HepG2 (cell line): ENCODE measurements at regions not wholly inside any gene's neighbourhood (a gene's known extent, or its start where the extent isn't known, plus 50 kb on each side); places are given as distances from the start of the nearest gene placed in this dataset.

Experiments used
- ATAC-seq: fragments of 200-7000 bp; cut with Tn5 transposase; 3 replicates; pipeline ENCODE4 v1.9.1; 2020; ENCODE audit warnings: mild to moderate bottlenecking, moderate library complexity
- BruUV-seq: library from RNA; stranded (reverse); fragments of 400-500 nt; replicated peaks from 2 replicates; lab custom pipeline; 2021; lab: Mats Ljungman, UMichigan
- CTCF ChIA-PET: fragments of 300-600 bp; formaldehyde crosslinking; extraction: SDS; loops from one replicate; lab custom pipeline; 2021; ENCODE audit warnings: low total read pairs, inconsistent platforms, low intra/inter-chr PET ratio; lab: Yijun Ruan, JAX
- POLR2A ChIA-PET: fragments of 350-600 bp; sonication (Branson Sonifier 250); formaldehyde crosslinking; loops from one replicate; lab custom pipeline; 2020; ENCODE audit warnings: antibody characterized with exemption, inconsistent platforms; lab: Yijun Ruan, JAX
- DNase-seq: peaks from one replicate; pipeline ENCODE4 v3.0.0-alpha.2; 2015; ENCODE audit warnings: low spot score
- FAIRE-seq: peaks from 3 replicates; lab custom pipeline; 2011; peaks lifted over from hg19 to GRCh38; lab: Jason Lieb, UNC
- H2AFZ ChIP-seq: one replicate; pipeline ENCODE4 v1.6.1; 2011; ENCODE audit warnings: low read length, inconsistent platforms
- H3K27ac ChIP-seq: fragments of 300-600 bp; 3 replicates; pipeline ENCODE4 v1.8.0; 2011; ENCODE audit warnings: mixed run types, mild to moderate bottlenecking, mixed read lengths, low read length, inconsistent platforms; ENCODE audit not compliant: insufficient read depth; ENCODE audit errors: extremely low read length
- H3K27me3 ChIP-seq, 2 experiments: fragments of 200-600 bp in 1 of 2; 2 replicates in 1 of 2; 3 replicates in 1 of 2; pipeline versions ENCODE4 v1.6.0 to v1.8.0; 2011; ENCODE audit warnings: low read length in 2 of 2, mild to moderate bottlenecking in 2 of 2, moderate library complexity in 2 of 2, inconsistent platforms in 1 of 2; ENCODE audit not compliant: insufficient read depth in 2 of 2, control insufficient read depth in 1 of 2
- H3K36me3 ChIP-seq, 2 experiments: fragments of 200-600 bp in 1 of 2; replicated peaks in 1 of 2; 2 replicates in 1 of 2; 3 replicates in 1 of 2; pipeline versions ENCODE4 v1.5.1 to v1.8.0; 2011; ENCODE audit warnings: low read length in 2 of 2, inconsistent platforms in 1 of 2; ENCODE audit not compliant: insufficient read depth in 2 of 2, control insufficient read depth in 1 of 2
- H3K4me1 ChIP-seq: 2 replicates; pipeline ENCODE4 v1.5.1; 2012; ENCODE audit warnings: low read length, inconsistent platforms; ENCODE audit not compliant: insufficient read depth
- H3K4me2 ChIP-seq: 2 replicates; pipeline ENCODE4 v1.6.0; 2011; ENCODE audit warnings: low read depth, low read length, inconsistent platforms
- H3K4me3 ChIP-seq, 3 experiments: fragments of 200-600 bp in 1 of 3; sonication (generic), shearing (Covaris generic) in 1 of 3; replicated peaks in 1 of 3; 2 replicates each; pipeline ENCODE4 v1.5.1; 2011 to 2016; ENCODE audit warnings: low read length in 3 of 3, inconsistent platforms in 2 of 3, low read depth in 2 of 3, mild to moderate bottlenecking in 2 of 3, control low read depth in 1 of 3, mixed read lengths in 1 of 3; ENCODE audit not compliant: insufficient read depth in 1 of 3
- H3K79me2 ChIP-seq: one replicate; pipeline ENCODE4 v1.6.1; 2011; ENCODE audit warnings: low read length, inconsistent platforms; ENCODE audit not compliant: insufficient read depth
- H3K9ac ChIP-seq: 2 replicates; pipeline ENCODE4 v1.6.0; 2011; ENCODE audit warnings: mild to moderate bottlenecking, low read depth, low read length, inconsistent platforms; ENCODE audit not compliant: insufficient read depth
- H3K9me3 ChIP-seq: 2 replicates; pipeline ENCODE4 v1.5.1; 2012; ENCODE audit warnings: mild to moderate bottlenecking, low read length
- H4K20me1 ChIP-seq: 2 replicates; pipeline ENCODE4 v1.6.0; 2011; ENCODE audit warnings: inconsistent platforms, mild to moderate bottlenecking, low read length, moderate library complexity; ENCODE audit not compliant: insufficient read depth
- EEA1 ChIP-seq: sonication (generic); formaldehyde crosslinking; IDR thresholded peaks from 2 replicates; pipeline ENCODE4 v1.5.1; 2020; ENCODE audit warnings: mild to moderate bottlenecking, missing genetic modification reagents, borderline replicate concordance
- GLI4 ChIP-seq: sonication (generic); formaldehyde crosslinking; IDR thresholded peaks from 2 replicates; pipeline ENCODE4 v1.5.1; 2020; ENCODE audit warnings: missing genetic modification reagents, mild to moderate bottlenecking, moderate library complexity, borderline replicate concordance
- HNRNPK ChIP-seq: fragments of 200-400 bp; formaldehyde crosslinking; IDR thresholded peaks from 2 replicates; pipeline ENCODE4 v1.6.1; 2018; ENCODE audit warnings: low read length, low read depth, moderate library complexity, mild to moderate bottlenecking; ENCODE audit not compliant: poor library complexity, severe bottlenecking
- HOXA9 ChIP-seq: sonication (generic); formaldehyde crosslinking; IDR thresholded peaks from 2 replicates; pipeline ENCODE4 v1.8.1; 2022; ENCODE audit warnings: missing genetic modification reagents, mild to moderate bottlenecking, moderate library complexity, borderline replicate concordance
- IKZF1 ChIP-seq: fragments of 450-650 bp; IDR thresholded peaks from 2 replicates; pipeline ENCODE4 v1.7.1; 2016
- KAT2B ChIP-seq: fragments of 150-350 bp; IDR thresholded peaks from 2 replicates; pipeline ENCODE4 v1.6.1; 2014; ENCODE audit warnings: low read depth, low read length, borderline replicate concordance
- NR1H2 ChIP-seq: sonication (generic); formaldehyde crosslinking; IDR thresholded peaks from 2 replicates; pipeline ENCODE4 v1.8.1; 2022; ENCODE audit warnings: low read depth, missing genetic modification reagents, borderline replicate concordance
- RELA ChIP-seq: sonication (generic); formaldehyde crosslinking; IDR thresholded peaks from 2 replicates; pipeline ENCODE4 v1.4.0; 2020; ENCODE audit warnings: missing genetic modification reagents
- SNAPC2 ChIP-seq: sonication (generic); formaldehyde crosslinking; IDR thresholded peaks from 2 replicates; pipeline ENCODE4 v1.8.1; 2022; ENCODE audit warnings: mild to moderate bottlenecking, missing genetic modification reagents
- ZNF44 ChIP-seq: sonication (generic); formaldehyde crosslinking; IDR thresholded peaks from 2 replicates; pipeline ENCODE4 v1.5.1; 2020; ENCODE audit warnings: mild to moderate bottlenecking, missing genetic modification reagents
- ZNF510 ChIP-seq: sonication (generic); formaldehyde crosslinking; IDR thresholded peaks from 2 replicates; pipeline ENCODE4 v1.4.0; 2020; ENCODE audit warnings: low read depth, mild to moderate bottlenecking, missing genetic modification reagents
- ZNF552 ChIP-seq: sonication (generic); formaldehyde crosslinking; IDR thresholded peaks from 2 replicates; pipeline ENCODE4 v1.9.0; 2022; ENCODE audit warnings: missing genetic modification reagents, mild to moderate bottlenecking, borderline replicate concordance
- ZNF605 ChIP-seq: sonication (generic); formaldehyde crosslinking; IDR thresholded peaks from 2 replicates; pipeline ENCODE4 v1.8.0; 2022; ENCODE audit warnings: mild to moderate bottlenecking, missing genetic modification reagents
- ZNF644 ChIP-seq: IDR thresholded peaks from 2 replicates; pipeline ENCODE4 v1.6.1; 2016; ENCODE audit warnings: low read depth
- ZNF724P ChIP-seq: sonication (generic); formaldehyde crosslinking; IDR thresholded peaks from 2 replicates; pipeline ENCODE4 v1.8.0; 2022; ENCODE audit warnings: missing genetic modification reagents, borderline replicate concordance
- ZNF891 ChIP-seq: sonication (generic); formaldehyde crosslinking; IDR thresholded peaks from 2 replicates; pipeline ENCODE4 v1.5.0; 2020; ENCODE audit warnings: mild to moderate bottlenecking, missing genetic modification reagents
- WGBS: methylation state at CpG from one replicate; pipeline ENCODE4 v1.1.6; 2017; ENCODE audit warnings: low lambda C conversion rate; 5-methylcytosine and 5-hydroxymethylcytosine counted together
- in situ Hi-C: cut with HindIII; loops from 2 replicates; pipeline ENCODE4 v1.10.0; 2017; ENCODE audit warnings: low pct_unique_long_range_greater_than_20kb; ENCODE audit not compliant: extremely low pct_ligation_motif_present
- intact Hi-C: fragments of 100-400 bp; cut with micrococcal nuclease; formaldehyde crosslinking; loops from one replicate; pipeline ENCODE4 v1.10.0; 2022; ENCODE audit not compliant: unreplicated experiment
- TF ChIP-seq, protein P1 (sequence below): sonication (generic); formaldehyde crosslinking; IDR thresholded peaks from 2 replicates; pipeline ENCODE4 v1.5.0; 2020; ENCODE audit warnings: missing genetic modification reagents
- TF ChIP-seq, protein P2 (sequence below): sonication (generic); formaldehyde crosslinking; IDR thresholded peaks from 2 replicates; pipeline ENCODE4 v1.4.0; 2020; ENCODE audit warnings: low read depth, mild to moderate bottlenecking, missing genetic modification reagents
- TF ChIP-seq, protein P3 (sequence below): sonication (generic); formaldehyde crosslinking; IDR thresholded peaks from 2 replicates; pipeline ENCODE4 v1.5.0; 2020; ENCODE audit warnings: missing genetic modification reagents

DNA sequence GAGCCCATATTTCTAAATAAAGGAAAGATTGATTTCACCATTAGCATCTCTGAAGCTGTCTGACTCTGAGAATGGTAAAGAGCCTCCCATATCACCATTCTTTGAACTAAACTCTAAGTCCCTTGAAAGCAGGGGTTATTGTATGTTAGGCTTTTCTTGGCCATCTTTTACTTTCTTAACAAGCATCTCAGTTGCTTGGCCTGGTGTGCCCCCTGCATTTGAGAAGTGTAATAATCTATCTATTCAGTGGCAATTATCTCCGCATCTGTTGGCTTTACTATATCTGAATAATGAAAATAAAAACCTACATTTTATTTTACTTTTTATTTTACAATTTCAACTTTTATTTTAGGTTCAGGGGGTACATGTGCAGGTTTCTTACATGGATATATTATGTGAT lies 128.3 kb upstream of the ARMCX2 start:
- Histone ChIP-seq H3K36me3 (no peaks in the 10 kb centered on the region), H3K9ac (no peak overlapping the region), H3K9me3 (no peaks in the 10 kb centered on the region), H3K27me3 (no peaks in the 10 kb centered on the region), H2AFZ (no peak overlapping the region), H3K79me2 (no peaks in the 10 kb centered on the region), H3K4me2 (no peak overlapping the region), H3K27ac (no peak overlapping the region), H4K20me1 (no peaks in the 10 kb centered on the region), H3K4me3 (no peak overlapping the region), H3K4me1 (no peaks in the 10 kb centered on the region)
- no peak for FAIRE-seq
- no TSS peak for BruUV-seq
- ChIA-PET POLR2A (no interaction called here), CTCF (no interaction called here)
- TF ChIP-seq ZNF724P (CRISPR knock-in tag) (no peak), EEA1 (no peak), IKZF1 (no peak), RELA (CRISPR knock-in tag) (no peak), GLI4 (CRISPR knock-in tag) (no peak)
- TF ChIP-seq, protein P1, sequence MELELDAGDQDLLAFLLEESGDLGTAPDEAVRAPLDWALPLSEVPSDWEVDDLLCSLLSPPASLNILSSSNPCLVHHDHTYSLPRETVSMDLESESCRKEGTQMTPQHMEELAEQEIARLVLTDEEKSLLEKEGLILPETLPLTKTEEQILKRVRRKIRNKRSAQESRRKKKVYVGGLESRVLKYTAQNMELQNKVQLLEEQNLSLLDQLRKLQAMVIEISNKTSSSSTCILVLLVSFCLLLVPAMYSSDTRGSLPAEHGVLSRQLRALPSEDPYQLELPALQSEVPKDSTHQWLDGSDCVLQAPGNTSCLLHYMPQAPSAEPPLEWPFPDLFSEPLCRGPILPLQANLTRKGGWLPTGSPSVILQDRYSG (CRISPR knock-in tag), result no peak
- TF ChIP-seq, protein P2, sequence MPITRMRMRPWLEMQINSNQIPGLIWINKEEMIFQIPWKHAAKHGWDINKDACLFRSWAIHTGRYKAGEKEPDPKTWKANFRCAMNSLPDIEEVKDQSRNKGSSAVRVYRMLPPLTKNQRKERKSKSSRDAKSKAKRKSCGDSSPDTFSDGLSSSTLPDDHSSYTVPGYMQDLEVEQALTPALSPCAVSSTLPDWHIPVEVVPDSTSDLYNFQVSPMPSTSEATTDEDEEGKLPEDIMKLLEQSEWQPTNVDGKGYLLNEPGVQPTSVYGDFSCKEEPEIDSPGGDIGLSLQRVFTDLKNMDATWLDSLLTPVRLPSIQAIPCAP (CRISPR knock-in tag), result no peak
- 6% methylated on average over 1 of the region's 1 CpG for WGBS
- intact Hi-C loops, result no loop called here
- no peak for ATAC-seq
- in situ Hi-C loops, result no loop called here
- no peak for DNase-seq

DNA sequence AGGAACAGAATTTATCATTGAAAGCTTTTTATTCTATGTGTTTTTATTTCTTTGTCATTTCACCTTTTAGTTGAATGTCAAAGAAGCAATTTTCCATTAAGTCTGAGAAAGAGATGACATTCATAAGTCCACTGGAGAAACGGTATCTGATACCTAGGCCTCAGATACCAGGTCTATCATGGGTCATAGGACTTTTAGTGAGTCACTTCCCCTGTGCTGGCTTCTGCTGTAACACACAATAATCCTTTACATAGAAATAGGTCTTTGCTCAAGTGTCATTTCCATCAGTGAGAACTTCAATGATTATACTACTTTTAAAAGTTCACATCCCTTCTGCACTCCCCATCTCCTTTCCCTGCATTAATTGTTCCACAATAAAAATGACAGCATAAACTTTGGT lies 125.5 kb upstream of the ARMCX2 start:
- no peaks in the 10 kb centered on the region for H3K79me2 ChIP-seq
- H3K9ac ChIP-seq, result no peak overlapping the region
- ChIA-PET POLR2A (no interaction called here), CTCF (no interaction called here)
- H3K4me2 ChIP-seq, result no peak overlapping the region
- H4K20me1 ChIP-seq, result no peaks in the 10 kb centered on the region
- WGBS, result 8% methylated on average over 1 of the region's 1 CpG
- no peaks in the 10 kb centered on the region for H3K36me3 ChIP-seq
- BruUV-seq, result no TSS peak
- H3K4me3 ChIP-seq, result no peak overlapping the region
- intact Hi-C loops (no loop called here), in situ Hi-C loops (no loop called here)
- FAIRE-seq (no peak), ATAC-seq (no peak), DNase-seq (no peak)
- H3K27ac ChIP-seq, result no peak overlapping the region
- H3K4me1 ChIP-seq, result no peaks in the 10 kb centered on the region
- H3K27me3 ChIP-seq, result no peaks in the 10 kb centered on the region
- H3K9me3 ChIP-seq, result no peaks in the 10 kb centered on the region
- no peak overlapping the region for H2AFZ ChIP-seq
- TF ChIP-seq ZNF44 (CRISPR knock-in tag), result no peak
- TF ChIP-seq NR1H2 (CRISPR knock-in tag), result no peak
- TF ChIP-seq ZNF605 (CRISPR knock-in tag), result no peak
- TF ChIP-seq ZNF891 (CRISPR knock-in tag), result no peak
- no peak for TF ChIP-seq SNAPC2 (CRISPR knock-in tag)
- no peak for TF ChIP-seq KAT2B
- TF ChIP-seq ZNF552 (CRISPR knock-in tag), result no peak
- TF ChIP-seq ZNF644 (CRISPR knock-in tag), result no peak
- no peak for TF ChIP-seq HOXA9 (CRISPR knock-in tag)
- TF ChIP-seq ZNF510 (CRISPR knock-in tag), result no peak
- TF ChIP-seq HNRNPK, result no peak
- TF ChIP-seq, protein P3, sequence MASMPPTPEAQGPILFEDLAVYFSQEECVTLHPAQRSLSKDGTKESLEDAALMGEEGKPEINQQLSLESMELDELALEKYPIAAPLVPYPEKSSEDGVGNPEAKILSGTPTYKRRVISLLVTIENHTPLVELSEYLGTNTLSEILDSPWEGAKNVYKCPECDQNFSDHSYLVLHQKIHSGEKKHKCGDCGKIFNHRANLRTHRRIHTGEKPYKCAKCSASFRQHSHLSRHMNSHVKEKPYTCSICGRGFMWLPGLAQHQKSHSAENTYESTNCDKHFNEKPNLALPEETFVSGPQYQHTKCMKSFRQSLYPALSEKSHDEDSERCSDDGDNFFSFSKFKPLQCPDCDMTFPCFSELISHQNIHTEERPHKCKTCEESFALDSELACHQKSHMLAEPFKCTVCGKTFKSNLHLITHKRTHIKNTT (CRISPR knock-in tag), result no peak
